GM23338 (cell line): ENCODE measurements at regions not wholly inside any gene's neighbourhood (a gene's known extent, or its start where the extent isn't known, plus 50 kb on each side); places are given as distances from the start of the nearest gene placed in this dataset.

Source experiments
- ATAC-seq: fragments of 200-7000 bp; cut with Tn5 transposase; 3 replicates; pipeline ENCODE4 v1.9.1; 2020
- DNase-seq: peaks from one replicate; pipeline ENCODE4 v3.0.0-alpha.2; 2015; ENCODE audit warnings: low spot score
- H2AFZ ChIP-seq: fragments of 200-600 bp; sonication (generic); 2 replicates; pipeline ENCODE4 v1.8.0; 2016; ENCODE audit warnings: antibody characterized with exemption, mild to moderate bottlenecking, moderate library complexity
- H3F3A ChIP-seq: fragments of 200-600 bp; sonication (generic); replicated peaks from 2 replicates; pipeline ENCODE4 v1.8.0; 2017; ENCODE audit warnings: antibody characterized with exemption, mixed run types, low read depth
- H3K27ac ChIP-seq: fragments of 200-600 bp; sonication (generic); 2 replicates; pipeline ENCODE4 v1.6.1; 2016; ENCODE audit warnings: low read depth
- H3K27me3 ChIP-seq: fragments of 200-600 bp; sonication (generic); 2 replicates; pipeline ENCODE4 v1.8.0; 2016; ENCODE audit warnings: mild to moderate bottlenecking, mixed run types, moderate library complexity; ENCODE audit not compliant: insufficient read depth
- H3K36me3 ChIP-seq: fragments of 200-600 bp; sonication (generic); 2 replicates; pipeline ENCODE4 v1.8.0; 2016; ENCODE audit warnings: mild to moderate bottlenecking; ENCODE audit not compliant: insufficient read depth
- H3K4me1 ChIP-seq: fragments of 200-600 bp; sonication (generic); 2 replicates; pipeline ENCODE4 v1.8.0; 2016; ENCODE audit warnings: mild to moderate bottlenecking, moderate library complexity; ENCODE audit not compliant: insufficient read depth
- H3K4me2 ChIP-seq: fragments of 200-600 bp; sonication (generic); 2 replicates; pipeline ENCODE4 v1.7.1; 2017; ENCODE audit warnings: mixed run types
- H3K4me3 ChIP-seq: fragments of 200-600 bp; sonication (generic); 2 replicates; pipeline ENCODE4 v1.6.1; 2016; ENCODE audit warnings: mixed run types
- H3K79me2 ChIP-seq: fragments of 200-600 bp; sonication (generic); replicated peaks from 2 replicates; pipeline ENCODE4 v1.8.0; 2017; ENCODE audit warnings: mild to moderate bottlenecking; ENCODE audit not compliant: insufficient read depth
- H3K9me2 ChIP-seq: fragments of 200-600 bp; sonication (generic); 2 replicates; pipeline ENCODE4 v1.8.0; 2017; ENCODE audit not compliant: insufficient read depth
- H4K20me1 ChIP-seq: fragments of 200-600 bp; sonication (generic); replicated peaks from 2 replicates; pipeline ENCODE4 v1.8.0; 2017; ENCODE audit warnings: mild to moderate bottlenecking; ENCODE audit not compliant: insufficient read depth
- H3K27ac Mint-ChIP-seq: 2 replicates; pipeline ENCODE4 v1.8.0; 2020; ENCODE audit warnings: inconsistent platforms, mild to moderate bottlenecking, moderate library complexity, mixed read lengths
- H3K27me3 Mint-ChIP-seq: 3 replicates; pipeline ENCODE4 v1.8.0; 2022; ENCODE audit warnings: low read depth, mild to moderate bottlenecking, moderate library complexity, mixed read lengths, inconsistent platforms; ENCODE audit not compliant: insufficient read depth, poor library complexity
- H3K36me3 Mint-ChIP-seq: 3 replicates; pipeline ENCODE4 v1.8.0; 2021; ENCODE audit warnings: low read depth, mild to moderate bottlenecking, inconsistent platforms, moderate library complexity, mixed read lengths
- H3K4me1 Mint-ChIP-seq: 3 replicates; pipeline ENCODE4 v1.8.0; 2020; ENCODE audit warnings: mild to moderate bottlenecking, inconsistent platforms, mixed read lengths
- H3K4me3 Mint-ChIP-seq: 3 replicates; pipeline ENCODE4 v1.8.0; 2021; ENCODE audit warnings: moderate library complexity, mild to moderate bottlenecking, inconsistent platforms, mixed read lengths
- H3K9me3 Mint-ChIP-seq: 3 replicates; pipeline ENCODE4 v1.8.0; 2020; ENCODE audit warnings: moderate library complexity, mild to moderate bottlenecking, inconsistent platforms, mixed read lengths
- CREB1 ChIP-seq: fragments of 250-450 bp; sonication (Bioruptor Pico); IDR thresholded peaks from 2 replicates; pipeline ENCODE4 v1.5.0; 2020; ENCODE audit warnings: low read depth, mild to moderate bottlenecking, moderate library complexity
- EZH2 ChIP-seq: fragments of 200-600 bp; sonication (generic); IDR thresholded peaks from one replicate; pipeline ENCODE4 v1.8.0; 2017; ENCODE audit warnings: antibody characterized with exemption, mild to moderate bottlenecking, low read depth; ENCODE audit not compliant: unreplicated experiment
- EZH2phosphoT487 ChIP-seq: fragments of 200-600 bp; sonication (generic); IDR thresholded peaks from one replicate; pipeline ENCODE4 v1.8.1; 2018; ENCODE audit warnings: antibody characterized with exemption; ENCODE audit not compliant: unreplicated experiment
- JUNB ChIP-seq: IDR thresholded peaks from one replicate; pipeline ENCODE4 v1.6.1; 2016; ENCODE audit warnings: antibody characterized with exemption; ENCODE audit not compliant: unreplicated experiment
- NANOG ChIP-seq: IDR thresholded peaks from 2 replicates; pipeline ENCODE4 v1.6.1; 2016; ENCODE audit warnings: antibody characterized with exemption, borderline replicate concordance
- POLR2AphosphoS5 ChIP-seq: IDR thresholded peaks from 2 replicates; pipeline ENCODE4 v1.6.1; 2016; ENCODE audit warnings: antibody characterized with exemption, low read depth
- REST ChIP-seq: IDR thresholded peaks from one replicate; pipeline ENCODE4 v1.6.1; 2018; ENCODE audit warnings: antibody characterized with exemption; ENCODE audit not compliant: unreplicated experiment
- STAT1 ChIP-seq: IDR thresholded peaks from one replicate; pipeline ENCODE4 v1.6.1; 2016; ENCODE audit warnings: antibody characterized with exemption; ENCODE audit not compliant: unreplicated experiment
- ZNF114 ChIP-seq: fragments of 250-450 bp; sonication (Bioruptor Pico); IDR thresholded peaks from 2 replicates; pipeline ENCODE4 v1.5.0; 2020; ENCODE audit warnings: mild to moderate bottlenecking, moderate library complexity
- ZNF331 ChIP-seq: fragments of 250-450 bp; sonication (Bioruptor Pico); IDR thresholded peaks from 2 replicates; pipeline ENCODE4 v1.5.0; 2020; ENCODE audit warnings: low read depth, mild to moderate bottlenecking, moderate library complexity
- ZNF462 ChIP-seq: fragments of 250-450 bp; sonication (Bioruptor Pico); IDR thresholded peaks from 2 replicates; pipeline ENCODE4 v1.5.0; 2020; ENCODE audit warnings: mild to moderate bottlenecking, moderate library complexity
- TF ChIP-seq, protein P1 (sequence below): IDR thresholded peaks from 2 replicates; pipeline ENCODE4 v1.6.1; 2016; ENCODE audit warnings: antibody characterized with exemption
- TF ChIP-seq, protein P2 (sequence below), 2 experiments: fragments of 200-600 bp in 1 of 2; sonication (generic) in 1 of 2; conservative IDR thresholded peaks; 2 replicates each; pipeline versions ENCODE4 v1.5.1 to v1.6.1; 2016 to 2017; ENCODE audit warnings: antibody characterized with exemption in 2 of 2, low read depth in 2 of 2, mild to moderate bottlenecking in 2 of 2, moderate library complexity in 1 of 2

DNA sequence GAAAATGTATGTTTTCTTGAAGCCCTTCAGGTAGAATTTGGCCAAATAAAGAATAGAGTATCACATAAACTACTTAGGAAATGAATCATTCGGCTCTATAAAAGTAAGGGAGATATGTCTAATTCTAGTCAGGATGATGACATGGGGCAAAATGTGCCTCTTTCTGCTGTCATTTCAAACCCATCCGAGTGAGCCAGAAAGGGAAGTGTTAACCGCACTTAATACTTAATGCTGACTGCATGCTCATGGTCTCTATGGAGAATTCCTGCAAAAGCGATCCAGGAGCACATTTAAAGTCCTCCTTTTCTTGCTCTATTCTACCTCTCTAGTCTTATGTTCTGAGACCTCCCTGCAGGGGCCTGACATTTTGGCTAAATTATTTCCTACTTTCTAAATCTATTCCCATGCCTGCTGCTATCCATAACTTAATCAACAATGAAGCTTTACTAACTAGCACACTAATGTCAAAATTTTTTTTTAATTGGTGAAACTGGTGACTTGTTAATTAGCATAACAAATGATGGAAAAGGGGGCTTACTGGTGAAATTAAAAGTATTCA, 127.4 kb downstream of the CDC42EP3 start:
- Histone ChIP-seq H4K20me1 (no peaks in the 10 kb centered on the region), H3K27me3 (no peaks in the 10 kb centered on the region), H3F3A (no peaks in the 10 kb centered on the region), H3K4me3 (no peak overlapping the region), H3K27ac (no peak overlapping the region), H3K9me2 (peaks cover 10% of the 10 kb centered on the region), H3K4me1 (no peaks in the 10 kb centered on the region; the same call in 1 of the 2 replicates), H3K36me3 (no peaks in the 10 kb centered on the region), H3K4me2 (no peak overlapping the region), H2AFZ (no peak overlapping the region), H3K79me2 (no peaks in the 10 kb centered on the region)
- Mint-ChIP-seq H3K36me3 (peaks cover 3% of the 10 kb centered on the region; the same call in 1 of the 3 replicates), H3K9me3 (peaks cover 8% of the 10 kb centered on the region), H3K4me3 (no peak overlapping the region), H3K4me1 (peaks cover 9% of the 10 kb centered on the region), H3K27me3 (no peaks in the 10 kb centered on the region), H3K27ac (no peak overlapping the region)
- ATAC-seq = no peak
- no peak for TF ChIP-seq EZH2phosphoT487
- TF ChIP-seq CREB1 = no peak
- no peak for TF ChIP-seq ZNF114 (CRISPR knock-in tag)
- TF ChIP-seq NANOG = no peak
- no peak for TF ChIP-seq STAT1
- no peak for TF ChIP-seq ZNF462 (CRISPR knock-in tag)
- no peak for TF ChIP-seq EZH2
- no peak for TF ChIP-seq ZNF331 (CRISPR knock-in tag)
- TF ChIP-seq POLR2AphosphoS5 = no peak
- TF ChIP-seq, protein P1, sequence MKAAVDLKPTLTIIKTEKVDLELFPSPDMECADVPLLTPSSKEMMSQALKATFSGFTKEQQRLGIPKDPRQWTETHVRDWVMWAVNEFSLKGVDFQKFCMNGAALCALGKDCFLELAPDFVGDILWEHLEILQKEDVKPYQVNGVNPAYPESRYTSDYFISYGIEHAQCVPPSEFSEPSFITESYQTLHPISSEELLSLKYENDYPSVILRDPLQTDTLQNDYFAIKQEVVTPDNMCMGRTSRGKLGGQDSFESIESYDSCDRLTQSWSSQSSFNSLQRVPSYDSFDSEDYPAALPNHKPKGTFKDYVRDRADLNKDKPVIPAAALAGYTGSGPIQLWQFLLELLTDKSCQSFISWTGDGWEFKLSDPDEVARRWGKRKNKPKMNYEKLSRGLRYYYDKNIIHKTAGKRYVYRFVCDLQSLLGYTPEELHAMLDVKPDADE = no peak
- no peak for TF ChIP-seq REST
- TF ChIP-seq, protein P2, sequence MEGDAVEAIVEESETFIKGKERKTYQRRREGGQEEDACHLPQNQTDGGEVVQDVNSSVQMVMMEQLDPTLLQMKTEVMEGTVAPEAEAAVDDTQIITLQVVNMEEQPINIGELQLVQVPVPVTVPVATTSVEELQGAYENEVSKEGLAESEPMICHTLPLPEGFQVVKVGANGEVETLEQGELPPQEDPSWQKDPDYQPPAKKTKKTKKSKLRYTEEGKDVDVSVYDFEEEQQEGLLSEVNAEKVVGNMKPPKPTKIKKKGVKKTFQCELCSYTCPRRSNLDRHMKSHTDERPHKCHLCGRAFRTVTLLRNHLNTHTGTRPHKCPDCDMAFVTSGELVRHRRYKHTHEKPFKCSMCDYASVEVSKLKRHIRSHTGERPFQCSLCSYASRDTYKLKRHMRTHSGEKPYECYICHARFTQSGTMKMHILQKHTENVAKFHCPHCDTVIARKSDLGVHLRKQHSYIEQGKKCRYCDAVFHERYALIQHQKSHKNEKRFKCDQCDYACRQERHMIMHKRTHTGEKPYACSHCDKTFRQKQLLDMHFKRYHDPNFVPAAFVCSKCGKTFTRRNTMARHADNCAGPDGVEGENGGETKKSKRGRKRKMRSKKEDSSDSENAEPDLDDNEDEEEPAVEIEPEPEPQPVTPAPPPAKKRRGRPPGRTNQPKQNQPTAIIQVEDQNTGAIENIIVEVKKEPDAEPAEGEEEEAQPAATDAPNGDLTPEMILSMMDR (conservative IDR thresholded peaks at IDR 0.05; ENCODE audit: low read depth in 2 of 2) = no peak
- no peak for TF ChIP-seq JUNB
- no peak for DNase-seq
